Neural progenitor cell (in vitro differentiated cells): ENCODE measurements at regions not wholly inside any gene's neighbourhood (a gene's known extent, or its start where the extent isn't known, plus 50 kb on each side); places are given as distances from the start of the nearest gene placed in this dataset.

Source experiments
- CTCF ChIP-seq: fragments of 200-600 bp; sonication (generic); IDR thresholded peaks from 2 replicates; pipeline ENCODE4 v1.5.1; 2017; ENCODE audit warnings: antibody characterized with exemption, mild to moderate bottlenecking
- EZH2phosphoT487 ChIP-seq: fragments of 200-600 bp; sonication (generic); IDR thresholded peaks from 2 replicates; pipeline ENCODE4 v1.6.1; 2017; ENCODE audit warnings: antibody characterized with exemption

GRCh38 chr2:48066000-48066399 is 159.7 kb upstream of the FBXO11 start:
- no peak for TF ChIP-seq CTCF
- no peak for TF ChIP-seq EZH2phosphoT487
